HG03108 (cell line): ENCODE measurements at regions not wholly inside any gene's neighbourhood (a gene's known extent, or its start where the extent isn't known, plus 50 kb on each side); places are given as distances from the start of the nearest gene placed in this dataset.

Source experiments
- ATAC-seq: cut with Tn5 transposase; IDR thresholded peaks from one replicate; pipeline ENCODE4 v1.9.1; 2021; ENCODE audit warnings: moderate library complexity; ENCODE audit not compliant: unreplicated experiment

GRCh38 chr10:123449234-123449962 lies 216.8 kb upstream of the GPR26 start:
- ATAC-seq = no peak

- no peak for ATAC-seq
These were observed 215.1 kb upstream of the GPR26 start for GRCh38 chr10:123450956-123451605.

GRCh38 chr10:123451618-123452245 lies 214.4 kb upstream of the GPR26 start:
- no peak for ATAC-seq

GRCh38 chr10:123454987-123455386 lies 211.2 kb upstream of the GPR26 start:
- ATAC-seq = no peak

GRCh38 chr10:123455861-123456260 lies 210.3 kb upstream of the GPR26 start:
- no peak for ATAC-seq

DNA sequence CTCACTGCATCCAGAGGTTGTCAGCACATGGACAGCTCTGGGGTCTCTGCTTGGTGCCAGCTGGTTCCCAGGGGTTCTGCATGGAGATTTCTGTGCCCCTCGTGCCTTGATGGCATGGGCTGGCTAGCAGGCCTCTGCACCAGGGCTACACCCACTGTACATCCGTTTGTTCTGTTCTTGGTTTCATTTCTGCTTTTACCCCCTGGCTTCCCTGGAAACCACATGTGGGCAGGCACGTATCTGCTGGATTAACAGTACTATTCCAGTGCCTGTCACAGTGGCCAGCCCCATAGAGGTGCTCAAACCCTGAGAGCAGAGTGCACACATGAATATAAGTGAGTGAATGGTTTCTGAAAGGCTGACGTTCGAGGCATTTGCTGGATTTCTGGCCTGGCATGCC lies 207.2 kb upstream of the GPR26 start:
- no peak for ATAC-seq

DNA sequence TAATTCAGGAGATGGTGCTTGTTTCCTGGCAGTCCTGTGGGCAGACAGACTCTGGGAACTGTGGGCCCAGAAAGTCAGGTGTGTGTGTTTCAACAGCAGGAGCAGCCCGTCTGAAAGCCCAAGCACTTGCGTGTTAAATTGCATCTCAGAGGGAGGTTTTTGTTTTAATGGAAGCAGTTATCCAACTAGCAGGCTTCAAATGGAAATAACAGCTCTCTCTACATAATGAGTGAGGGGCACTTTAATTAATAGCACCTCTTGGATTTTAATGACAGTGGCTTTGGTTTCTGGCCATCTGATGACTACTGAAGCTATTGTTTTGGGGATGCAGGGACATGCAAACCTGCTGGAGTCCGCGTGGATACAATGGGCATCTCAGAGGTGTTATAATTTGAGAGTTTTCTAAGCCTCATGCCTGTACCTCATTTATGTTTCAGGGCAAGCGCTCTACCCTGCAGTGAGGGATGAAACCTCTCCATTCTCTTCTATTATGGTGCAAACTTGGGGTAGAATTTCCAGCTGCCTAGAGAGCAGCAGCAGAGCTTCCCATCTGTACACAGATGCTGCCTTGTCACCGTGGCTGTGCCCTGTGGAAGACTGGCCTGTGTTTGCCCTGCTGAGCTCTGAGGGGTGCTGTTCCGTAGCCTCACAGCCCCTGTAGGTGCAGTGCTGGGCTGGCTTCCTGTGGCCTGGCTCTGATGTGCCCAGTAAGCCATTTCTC lies 206.6 kb upstream of the GPR26 start:
- ATAC-seq = no peak

GRCh38 chr10:123462246-123462645 lies 203.9 kb upstream of the GPR26 start:
- ATAC-seq = no peak

DNA sequence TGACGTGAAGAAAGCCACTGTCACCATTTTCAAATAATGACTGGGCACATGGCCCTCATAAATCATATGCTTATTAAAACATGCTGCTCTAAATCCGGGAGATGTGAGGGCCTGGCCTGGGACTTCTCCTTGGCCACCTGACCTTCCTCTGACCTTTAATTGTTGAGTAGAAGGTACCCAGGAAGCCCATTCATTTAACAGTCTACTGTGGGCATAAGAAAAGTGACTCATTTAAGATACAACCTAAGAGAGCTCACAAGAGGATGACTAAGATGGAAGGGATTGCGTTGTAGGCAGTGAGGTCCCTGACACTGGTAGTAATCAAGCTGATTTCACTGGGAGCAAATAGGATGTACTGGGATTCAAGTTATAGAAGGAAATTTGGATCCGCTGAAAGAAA lies 203.4 kb upstream of the GPR26 start:
- ATAC-seq = no peak

- no peak for ATAC-seq
These were observed 203.0 kb upstream of the GPR26 start for GRCh38 chr10:123463181-123463580.

DNA sequence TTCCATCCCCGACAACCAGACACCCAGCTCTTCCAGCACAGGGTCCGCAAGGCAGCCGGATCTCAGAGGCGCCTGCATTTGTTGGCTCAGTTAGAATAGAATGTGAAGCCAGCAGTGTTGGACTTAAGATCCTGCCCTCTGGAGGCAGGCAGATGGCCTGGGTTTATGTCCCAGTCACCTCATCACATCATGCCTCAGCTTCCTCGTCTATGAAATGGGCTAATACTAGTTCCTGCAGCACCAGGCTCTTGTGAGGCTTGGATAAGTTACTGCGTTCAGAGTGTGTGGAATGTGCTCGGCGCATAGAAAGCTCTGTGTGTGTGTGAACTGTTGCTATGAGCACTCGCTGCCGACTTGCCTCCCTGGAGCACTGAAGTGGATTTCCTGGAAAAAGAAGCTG lies 202.5 kb upstream of the GPR26 start:
- ATAC-seq = no peak

GRCh38 chr10:123464430-123465323 lies 201.5 kb upstream of the GPR26 start:
- no peak for ATAC-seq

DNA sequence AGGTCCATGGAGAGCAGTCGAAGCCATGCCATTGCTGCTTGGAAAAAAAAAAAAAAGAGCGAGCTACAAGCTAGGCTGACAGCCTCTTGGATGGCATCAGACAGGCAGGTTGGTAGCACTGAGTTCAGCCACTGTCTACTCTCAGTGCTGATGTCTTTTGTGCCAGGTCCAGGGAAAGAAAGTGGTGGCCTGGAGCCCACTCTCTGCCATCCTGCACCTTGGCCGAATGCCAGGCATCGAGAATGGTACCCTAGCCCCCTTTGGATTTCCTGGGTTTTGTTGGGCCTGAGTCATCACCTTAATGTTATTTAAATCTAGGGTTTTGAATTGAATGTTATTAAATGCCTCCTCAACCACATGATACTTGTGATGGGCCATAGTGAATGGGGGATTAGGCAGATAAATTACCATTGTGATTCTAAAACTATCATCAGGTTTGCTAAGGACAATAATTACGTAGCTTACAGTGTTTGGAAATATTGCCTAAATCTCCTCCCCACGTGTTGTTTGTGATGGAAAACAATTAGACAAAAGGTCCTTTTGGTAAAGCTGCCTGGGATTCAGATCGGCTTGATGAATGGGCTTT lies 195.7 kb upstream of the GPR26 start:
- no peak for ATAC-seq

DNA sequence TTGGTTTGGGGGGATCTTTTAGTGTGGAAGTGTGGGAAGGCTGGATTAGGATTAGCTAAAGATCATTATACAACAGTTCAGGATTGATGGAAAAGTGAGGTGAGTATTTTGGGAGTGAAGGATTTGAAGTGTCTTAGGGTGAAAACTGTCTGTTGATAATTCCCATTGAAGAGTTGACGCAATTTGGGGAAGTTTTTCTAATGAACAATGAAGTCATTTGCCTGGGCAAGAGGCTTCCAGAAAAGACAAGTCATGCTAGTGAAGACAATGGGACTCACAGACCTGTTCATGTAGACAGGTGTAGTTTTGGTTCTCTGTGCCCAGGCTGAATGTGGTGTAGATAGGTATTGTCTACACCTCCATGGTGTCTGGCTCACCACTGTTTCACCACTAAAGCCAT lies 194.3 kb upstream of the GPR26 start:
- ATAC-seq = no peak

DNA sequence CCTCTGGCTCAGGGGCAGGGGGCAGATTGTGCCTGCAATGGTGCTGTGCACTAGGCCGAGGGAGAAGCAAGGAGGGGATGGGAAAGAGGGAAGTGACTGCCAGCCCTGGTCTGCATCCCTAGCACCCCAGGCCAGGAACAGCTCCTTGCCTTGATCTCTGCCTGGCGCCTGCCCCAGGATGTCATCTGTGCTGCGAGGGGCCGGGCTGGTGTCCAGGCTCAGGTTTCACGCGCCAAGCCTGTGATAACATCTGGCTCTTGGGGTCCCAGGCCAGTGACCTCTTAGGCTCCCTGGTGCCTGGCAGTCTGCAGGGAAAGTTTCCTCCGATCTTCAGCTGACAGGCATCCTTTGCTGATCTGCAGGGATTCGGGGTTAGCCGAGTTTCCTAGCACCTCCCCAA lies 193.5 kb upstream of the GPR26 start:
- no peak for ATAC-seq

DNA sequence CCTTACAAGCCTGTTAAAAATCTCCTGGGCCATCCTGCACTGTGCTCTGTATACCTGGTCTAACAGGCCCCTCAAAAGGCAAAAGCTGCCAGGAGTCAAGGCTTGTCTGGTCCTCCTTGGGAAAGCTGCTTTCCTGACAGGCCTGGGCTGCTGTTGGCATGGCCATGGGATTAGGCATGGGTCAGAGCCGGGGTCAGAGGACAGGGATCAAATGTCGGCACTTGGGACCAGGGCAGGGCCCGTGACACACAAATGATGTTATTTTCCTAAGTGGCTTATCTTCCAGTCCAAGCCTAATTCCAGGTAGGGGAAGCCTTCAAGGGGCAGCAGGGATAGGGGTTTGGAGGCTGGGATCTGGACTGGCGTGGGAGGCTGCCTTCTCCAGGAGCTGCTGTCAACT lies 191.5 kb upstream of the GPR26 start:
- ATAC-seq = no peak

GRCh38 chr10:123475466-123475865 lies 190.7 kb upstream of the GPR26 start:
- no peak for ATAC-seq

GRCh38 chr10:123478116-123478515 lies 188.0 kb upstream of the GPR26 start:
- ATAC-seq = no peak

- no peak for ATAC-seq
These were observed 186.5 kb upstream of the GPR26 start for GRCh38 chr10:123479640-123480039.

DNA sequence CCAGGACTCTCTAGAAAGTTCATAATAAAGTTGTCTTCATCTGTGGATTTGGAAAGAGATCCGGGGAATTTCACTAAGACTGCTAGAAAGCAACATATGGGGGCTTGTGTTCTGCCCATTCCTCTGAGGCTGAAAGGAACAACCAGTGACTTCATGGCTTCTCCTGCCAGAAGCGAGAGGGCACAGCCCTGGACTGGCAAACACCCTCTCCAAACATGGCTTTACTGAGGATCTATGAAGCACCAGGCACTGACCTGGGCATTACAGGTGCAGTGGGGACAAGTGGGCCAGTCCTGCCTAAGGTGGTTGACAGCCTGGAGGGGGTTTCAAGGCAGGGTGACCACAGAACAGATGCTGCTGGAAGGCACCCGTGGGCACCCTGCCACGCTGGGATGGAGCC lies 185.8 kb upstream of the GPR26 start:
- ATAC-seq = no peak
